GM21619 (cell line): ENCODE measurements at regions not wholly inside any gene's neighbourhood (a gene's known extent, or its start where the extent isn't known, plus 50 kb on each side); places are given as distances from the start of the nearest gene placed in this dataset.

Experiments
- ATAC-seq: cut with Tn5 transposase; IDR thresholded peaks from one replicate; pipeline ENCODE4 v1.9.1; 2021; ENCODE audit not compliant: unreplicated experiment

- ATAC-seq = no peak
Measured at GRCh38 chr13:70708775-70709174, 600.5 kb upstream of the KLHL1 start.

- no peak for ATAC-seq
Measured at GRCh38 chr13:70703755-70704154, 595.5 kb upstream of the KLHL1 start.

- no peak for ATAC-seq
Measured at GRCh38 chr13:70694996-70695715, 586.9 kb upstream of the KLHL1 start.

- no peak for ATAC-seq
Measured at GRCh38 chr13:70668983-70669382, 560.7 kb upstream of the KLHL1 start.

GRCh38 chr13:70668293-70668692 lies 560.0 kb upstream of the KLHL1 start:
- ATAC-seq = no peak

- no peak for ATAC-seq
Measured at GRCh38 chr13:70666883-70667556, 558.8 kb upstream of the KLHL1 start.

- no peak for ATAC-seq
Measured at GRCh38 chr13:70662231-70662940, 554.1 kb upstream of the KLHL1 start.

GRCh38 chr13:70644052-70644451 lies 535.8 kb upstream of the KLHL1 start:
- ATAC-seq = no peak

GRCh38 chr13:70634893-70635292 lies 526.6 kb upstream of the KLHL1 start:
- no peak for ATAC-seq

- no peak for ATAC-seq
Measured at GRCh38 chr13:70630247-70630646, 522.0 kb upstream of the KLHL1 start.

GRCh38 chr13:70623239-70623638 lies 515.0 kb upstream of the KLHL1 start:
- ATAC-seq = no peak

GRCh38 chr13:70622796-70623195 lies 514.5 kb upstream of the KLHL1 start:
- ATAC-seq = no peak

- no peak for ATAC-seq
Measured at GRCh38 chr13:70619936-70620335, 511.7 kb upstream of the KLHL1 start.

- ATAC-seq = no peak
Measured at GRCh38 chr13:70616847-70617246, 508.6 kb upstream of the KLHL1 start.

GRCh38 chr13:70613295-70613694 lies 505.0 kb upstream of the KLHL1 start:
- ATAC-seq = no peak

GRCh38 chr13:70612881-70613280 lies 504.6 kb upstream of the KLHL1 start:
- ATAC-seq = no peak

GRCh38 chr13:70604448-70604847 lies 496.2 kb upstream of the KLHL1 start:
- ATAC-seq = no peak

GRCh38 chr13:70593716-70594115 lies 485.5 kb upstream of the KLHL1 start:
- no peak for ATAC-seq

GRCh38 chr13:70585109-70585508 lies 476.9 kb upstream of the KLHL1 start:
- ATAC-seq = no peak

- ATAC-seq = no peak
Measured at GRCh38 chr13:70580825-70581224, 472.6 kb upstream of the KLHL1 start.

- no peak for ATAC-seq
Measured at GRCh38 chr13:70579941-70580340, 471.7 kb upstream of the KLHL1 start.

GRCh38 chr13:70571221-70571620 lies 463.0 kb upstream of the KLHL1 start:
- no peak for ATAC-seq
